ENCODE measurements at regions not wholly inside any gene's neighbourhood (a gene's known extent, or its start where the extent isn't known, plus 50 kb on each side); places are given as distances from the start of the nearest gene placed in this dataset.

- Histone ChIP-seq H2AFZ (ENCODE audit: low read length) (peak overlapping the region; percentile 9; the same call in 1 of the 2 replicates), H3K27ac (ENCODE audit: low read depth, low read length, poor library complexity, severe bottlenecking) (no peak overlapping the region), H3K9me2 (ENCODE audit: insufficient read depth, low read length) (no peaks in the 10 kb centered on the region), H4K20me1 (ENCODE audit: insufficient read depth, low read length) (no peaks in the 10 kb centered on the region), H3K4me1 (ENCODE audit: insufficient read depth, low read length, poor library complexity, severe bottlenecking) (peaks cover 41% of the 10 kb centered on the region), H3K79me2 (ENCODE audit: insufficient read depth, low read depth, low read length) (no peaks in the 10 kb centered on the region), H3K4me3 (ENCODE audit: low read depth, low read length, poor library complexity, severe bottlenecking) (no peak overlapping the region), H3K9me3 (ENCODE audit: low read length) (no peaks in the 10 kb centered on the region), H3K4me2 (ENCODE audit: low read length) (no peak overlapping the region), H3K36me3 (ENCODE audit: insufficient read depth, low read length) (no peaks in the 10 kb centered on the region)
- ChIA-PET CTCF (ENCODE audit: unreplicated experiment) (interaction anchor here (1.2 kb wide), 1 partner anchor 10 kb away, joined by 4 read pairs; no protein-coding TSS in a partner anchor), POLR2A (interaction anchor here (0.6 to 2.4 kb wide), 7 partner anchors 11 to 406 kb away, joined by 3 to 9 read pairs (median 3); no protein-coding TSS in a partner anchor)
- DNase-seq (ENCODE audit: low spot score): no peak
- no TSS peak for BruUV-seq (replicated peaks)
- intact Hi-C loops (cut with micrococcal nuclease; ENCODE audit: unreplicated experiment): no loop called here
- TF ChIP-seq CTCF (conservative IDR thresholded peaks at IDR 0.05; ENCODE audit: low read length) (no peak), EZH2phosphoT487 (IDR thresholded peaks at IDR 0.05; ENCODE audit: borderline replicate concordance, low read depth, low read length) (no peak)
These were observed 68.7 kb upstream of the SPRY1 start for GRCh38 chr4:123327846-123328429.

- no peak for TF ChIP-seq EZH2phosphoT487 (IDR thresholded peaks at IDR 0.05; ENCODE audit: borderline replicate concordance, low read depth, low read length)
- no peak for TF ChIP-seq CTCF (conservative IDR thresholded peaks at IDR 0.05; ENCODE audit: low read length)
- no peak overlapping the region for H3K4me3 ChIP-seq (ENCODE audit: low read depth, low read length, poor library complexity, severe bottlenecking)
- intact Hi-C loops (cut with micrococcal nuclease; ENCODE audit: unreplicated experiment): no loop called here
- peaks cover under 1% of the 10 kb centered on the region for H3K4me1 ChIP-seq (ENCODE audit: insufficient read depth, low read length, poor library complexity, severe bottlenecking)
- no peaks in the 10 kb centered on the region for H3K36me3 ChIP-seq (ENCODE audit: insufficient read depth, low read length)
- H4K20me1 ChIP-seq (ENCODE audit: insufficient read depth, low read length): no peaks in the 10 kb centered on the region
- H3K27ac ChIP-seq (ENCODE audit: low read depth, low read length, poor library complexity, severe bottlenecking): no peak overlapping the region
- POLR2A ChIA-PET: interaction anchor here (1.6 kb wide), 1 partner anchor 11 kb away, joined by 5 read pairs; no protein-coding TSS in a partner anchor
- H3K79me2 ChIP-seq (ENCODE audit: insufficient read depth, low read depth, low read length): no peaks in the 10 kb centered on the region
- H3K9me2 ChIP-seq (ENCODE audit: insufficient read depth, low read length): no peaks in the 10 kb centered on the region
- DNase-seq (ENCODE audit: low spot score): no peak
- no peak overlapping the region for H3K4me2 ChIP-seq (ENCODE audit: low read length)
- no peak overlapping the region for H2AFZ ChIP-seq (ENCODE audit: low read length)
- CTCF ChIA-PET (ENCODE audit: unreplicated experiment): no interaction called here
- no peaks in the 10 kb centered on the region for H3K9me3 ChIP-seq (ENCODE audit: low read length)
- no TSS peak for BruUV-seq (replicated peaks)
These were observed 57.9 kb upstream of the SPRY1 start for GRCh38 chr4:123338715-123339114.

All from OCI-LY7 (cell line).